HFFc6 (cell line): ENCODE measurements at regions not wholly inside any gene's neighbourhood (a gene's known extent, or its start where the extent isn't known, plus 50 kb on each side); places are given as distances from the start of the nearest gene placed in this dataset.

Experiments
- DNase-seq: peaks from one replicate; pipeline ENCODE4 v3.0.0-alpha.2; 2018
- H3K27ac Mint-ChIP-seq: 2 replicates; pipeline ENCODE4 v1.8.0; 2020; ENCODE audit warnings: mild to moderate bottlenecking, mixed read lengths
- H3K27me3 Mint-ChIP-seq: 2 replicates; pipeline ENCODE4 v1.8.0; 2021; ENCODE audit warnings: mild to moderate bottlenecking, moderate library complexity, mixed read lengths; ENCODE audit not compliant: insufficient read depth
- H3K36me3 Mint-ChIP-seq: 2 replicates; pipeline ENCODE4 v1.8.0; 2021; ENCODE audit warnings: low read depth, mixed read lengths
- H3K4me1 Mint-ChIP-seq: 2 replicates; pipeline ENCODE4 v1.8.0; 2020; ENCODE audit warnings: low read depth, mixed read lengths
- H3K4me3 Mint-ChIP-seq: 2 replicates; pipeline ENCODE4 v1.8.0; 2020; ENCODE audit warnings: mild to moderate bottlenecking, moderate library complexity, mixed read lengths
- H3K9me3 Mint-ChIP-seq: 2 replicates; pipeline ENCODE4 v1.8.0; 2020; ENCODE audit warnings: mild to moderate bottlenecking, mixed read lengths
- TF ChIP-seq, protein P1 (sequence below): fragments of 200-600 bp; sonication (generic); IDR thresholded peaks from 2 replicates; pipeline ENCODE4 v1.5.0; 2021; ENCODE audit warnings: antibody characterized with exemption, mild to moderate bottlenecking

DNA sequence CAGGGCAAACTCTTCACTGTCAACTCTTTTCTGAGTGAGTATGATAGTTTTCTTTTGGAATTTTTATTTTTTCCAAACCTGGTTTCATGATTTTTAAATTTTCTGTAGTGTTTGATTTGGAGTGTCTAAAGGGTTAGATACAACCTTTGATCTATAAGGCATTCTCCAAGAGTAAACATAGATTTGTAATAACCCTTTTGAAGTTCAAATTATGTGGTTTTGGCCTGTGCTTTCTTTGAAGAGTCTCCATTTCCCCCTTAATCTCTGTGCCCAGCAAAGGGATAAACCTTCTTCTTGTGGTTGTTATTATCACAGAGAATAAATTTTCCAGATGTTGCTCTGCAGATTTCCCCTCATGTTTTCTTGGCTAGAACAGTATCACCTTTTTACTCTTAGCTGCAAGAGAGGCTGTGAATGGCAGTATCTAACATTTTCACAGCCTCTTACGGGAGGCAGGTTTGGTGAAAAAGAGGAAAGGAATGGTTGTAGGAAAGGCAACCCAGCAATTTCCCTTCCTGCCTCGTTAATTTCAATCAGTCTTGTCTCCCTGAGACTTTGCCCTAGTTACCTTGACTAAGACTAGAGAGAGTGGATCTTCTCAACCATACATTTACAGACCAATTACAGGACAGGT, 83.3 kb upstream of the AKIRIN2 start:
- no peaks in the 10 kb centered on the region for H3K36me3 Mint-ChIP-seq
- H3K27me3 Mint-ChIP-seq, result peaks cover 5% of the 10 kb centered on the region; the same call in 1 of the 2 replicates
- no peak overlapping the region for H3K27ac Mint-ChIP-seq
- no peaks in the 10 kb centered on the region for H3K9me3 Mint-ChIP-seq
- peaks cover 19% of the 10 kb centered on the region for H3K4me1 Mint-ChIP-seq
- TF ChIP-seq, protein P1, sequence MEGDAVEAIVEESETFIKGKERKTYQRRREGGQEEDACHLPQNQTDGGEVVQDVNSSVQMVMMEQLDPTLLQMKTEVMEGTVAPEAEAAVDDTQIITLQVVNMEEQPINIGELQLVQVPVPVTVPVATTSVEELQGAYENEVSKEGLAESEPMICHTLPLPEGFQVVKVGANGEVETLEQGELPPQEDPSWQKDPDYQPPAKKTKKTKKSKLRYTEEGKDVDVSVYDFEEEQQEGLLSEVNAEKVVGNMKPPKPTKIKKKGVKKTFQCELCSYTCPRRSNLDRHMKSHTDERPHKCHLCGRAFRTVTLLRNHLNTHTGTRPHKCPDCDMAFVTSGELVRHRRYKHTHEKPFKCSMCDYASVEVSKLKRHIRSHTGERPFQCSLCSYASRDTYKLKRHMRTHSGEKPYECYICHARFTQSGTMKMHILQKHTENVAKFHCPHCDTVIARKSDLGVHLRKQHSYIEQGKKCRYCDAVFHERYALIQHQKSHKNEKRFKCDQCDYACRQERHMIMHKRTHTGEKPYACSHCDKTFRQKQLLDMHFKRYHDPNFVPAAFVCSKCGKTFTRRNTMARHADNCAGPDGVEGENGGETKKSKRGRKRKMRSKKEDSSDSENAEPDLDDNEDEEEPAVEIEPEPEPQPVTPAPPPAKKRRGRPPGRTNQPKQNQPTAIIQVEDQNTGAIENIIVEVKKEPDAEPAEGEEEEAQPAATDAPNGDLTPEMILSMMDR, result no peak
- no peak for DNase-seq
- H3K4me3 Mint-ChIP-seq, result no peak overlapping the region

DNA sequence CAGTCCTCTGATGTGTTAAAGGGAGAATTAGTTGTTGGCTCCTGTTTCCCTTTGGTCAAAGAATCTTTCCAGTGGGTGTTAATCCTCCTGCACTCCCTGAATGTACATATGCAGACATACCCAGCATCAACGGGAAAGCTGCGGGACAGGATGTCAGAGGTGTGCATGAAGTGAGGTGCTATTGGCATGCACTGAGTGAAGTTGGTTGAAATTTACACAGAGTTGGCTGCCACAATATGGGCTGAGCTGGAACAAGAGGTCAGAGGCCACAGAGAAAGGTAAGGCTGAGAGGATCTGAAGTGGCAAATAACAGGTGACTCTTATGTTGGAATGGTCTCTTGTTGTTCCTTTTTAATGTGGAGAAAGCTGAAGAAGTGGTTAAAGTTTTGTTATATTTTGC, 82.7 kb upstream of the AKIRIN2 start:
- peaks cover 5% of the 10 kb centered on the region; the same call in 1 of the 2 replicates for H3K27me3 Mint-ChIP-seq
- no peak for DNase-seq
- no peak overlapping the region for H3K4me3 Mint-ChIP-seq
- H3K36me3 Mint-ChIP-seq, result no peaks in the 10 kb centered on the region
- peaks cover 13% of the 10 kb centered on the region for H3K4me1 Mint-ChIP-seq
- no peaks in the 10 kb centered on the region for H3K9me3 Mint-ChIP-seq
- no peak overlapping the region for H3K27ac Mint-ChIP-seq
- TF ChIP-seq, protein P1, result no peak

DNA sequence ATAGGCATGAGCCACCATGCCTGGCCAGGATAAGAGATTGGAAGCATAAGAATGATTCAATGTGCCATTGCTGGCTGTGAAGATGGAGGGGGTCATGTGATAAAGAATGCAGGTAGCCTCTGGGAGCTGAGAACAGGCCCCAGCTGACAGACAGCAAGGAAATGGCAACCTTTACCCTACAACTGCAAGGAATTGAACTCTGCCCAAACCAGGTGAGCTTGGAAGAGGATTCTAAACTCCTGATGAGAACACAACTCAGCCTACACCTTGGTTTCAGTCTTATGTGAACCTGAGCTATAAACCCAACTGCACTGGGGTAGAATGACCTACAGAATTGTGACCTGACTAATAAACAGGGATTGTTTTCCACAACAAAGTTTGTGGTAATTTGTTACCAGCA, 82.0 kb upstream of the AKIRIN2 start:
- no peaks in the 10 kb centered on the region for H3K36me3 Mint-ChIP-seq
- TF ChIP-seq, protein P1, result no peak
- peaks cover 10% of the 10 kb centered on the region; the same call in 1 of the 2 replicates for H3K27me3 Mint-ChIP-seq
- H3K27ac Mint-ChIP-seq, result no peak overlapping the region
- no peak for DNase-seq
- peaks cover 7% of the 10 kb centered on the region for H3K4me1 Mint-ChIP-seq
- no peak overlapping the region for H3K4me3 Mint-ChIP-seq
- H3K9me3 Mint-ChIP-seq, result no peaks in the 10 kb centered on the region

DNA sequence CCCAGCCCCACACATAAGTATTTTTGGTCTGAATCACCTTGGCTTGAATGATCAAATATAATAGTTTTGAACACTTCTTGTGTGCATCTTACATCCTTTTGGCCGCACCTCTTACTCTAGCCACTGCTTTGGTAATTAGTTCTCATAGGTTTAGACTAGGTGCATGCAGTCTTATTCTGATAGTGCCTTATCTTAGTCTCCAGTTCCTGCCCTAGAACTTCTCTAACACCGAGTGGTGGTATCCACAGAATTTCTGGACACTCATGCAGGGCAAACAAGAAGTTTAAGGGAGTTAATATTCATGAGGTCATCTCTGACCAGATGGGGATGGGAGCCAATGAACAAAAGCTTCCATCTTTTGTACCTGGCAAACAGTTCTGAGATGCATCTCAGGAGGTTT, 77.5 kb upstream of the AKIRIN2 start:
- TF ChIP-seq, protein P1, result no peak
- no peak overlapping the region for H3K27ac Mint-ChIP-seq
- H3K36me3 Mint-ChIP-seq, result no peaks in the 10 kb centered on the region
- H3K4me3 Mint-ChIP-seq, result no peak overlapping the region
- DNase-seq, result no peak
- peaks cover 12% of the 10 kb centered on the region; the same call in 1 of the 2 replicates for H3K27me3 Mint-ChIP-seq
- no peaks in the 10 kb centered on the region for H3K9me3 Mint-ChIP-seq
- no peaks in the 10 kb centered on the region for H3K4me1 Mint-ChIP-seq

DNA sequence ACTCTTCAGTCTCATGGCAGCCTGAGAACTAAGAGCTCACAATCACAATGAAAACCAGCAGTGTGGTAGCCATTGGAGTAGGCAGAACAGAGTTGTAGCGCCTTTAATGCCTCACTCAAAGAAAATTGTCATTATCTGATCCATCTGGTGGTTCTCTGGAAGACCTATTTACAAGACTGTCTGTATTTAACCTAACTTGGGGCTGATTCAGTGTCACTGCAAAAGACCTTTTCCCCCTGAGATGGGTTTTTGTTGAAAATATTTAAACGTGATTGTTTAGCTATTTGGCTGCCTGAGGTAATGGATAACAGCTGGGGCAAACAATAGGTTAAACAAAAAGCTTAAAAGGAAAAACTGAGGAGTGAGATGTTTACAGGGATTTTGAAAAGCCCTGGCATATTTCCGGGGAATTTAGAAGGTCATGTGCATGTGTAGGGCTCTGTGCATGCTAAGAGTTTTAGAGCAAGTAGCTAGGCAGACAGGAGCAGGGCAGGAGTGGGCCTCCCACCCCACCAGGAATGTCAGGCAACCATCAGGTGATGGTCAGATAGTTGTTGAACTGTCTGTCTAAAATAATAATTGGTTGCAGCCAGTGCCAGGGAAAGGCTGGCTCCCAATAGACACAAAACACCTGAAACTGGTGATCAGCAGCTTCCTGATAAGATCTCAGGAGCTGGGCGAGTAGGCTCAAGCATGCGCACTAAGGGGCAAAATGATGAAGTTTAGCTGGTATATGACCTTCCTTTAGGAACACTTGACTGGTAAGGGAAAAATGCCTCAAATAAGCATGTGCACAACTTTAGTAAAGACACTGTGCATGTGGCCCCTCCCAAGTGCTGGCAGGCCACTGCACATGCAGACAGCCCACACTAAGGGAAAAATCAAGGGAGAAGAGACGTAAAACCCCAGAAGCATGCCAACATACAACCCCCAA, 70.8 kb upstream of the AKIRIN2 start:
- DNase-seq, result peak; percentile 48
- H3K4me3 Mint-ChIP-seq, result no peak overlapping the region
- H3K27ac Mint-ChIP-seq, result no peak overlapping the region
- H3K27me3 Mint-ChIP-seq, result peaks cover 6% of the 10 kb centered on the region; the same call in 1 of the 2 replicates
- H3K36me3 Mint-ChIP-seq, result no peaks in the 10 kb centered on the region
- H3K4me1 Mint-ChIP-seq, result peaks cover 14% of the 10 kb centered on the region
- TF ChIP-seq, protein P1, result no peak
- no peaks in the 10 kb centered on the region for H3K9me3 Mint-ChIP-seq
